ENCODE measurements at regions not wholly inside any gene's neighbourhood (a gene's known extent, or its start where the extent isn't known, plus 50 kb on each side); places are given as distances from the start of the nearest gene placed in this dataset.
"Not testable (repeated sequence)": the region's sequence is repeated elsewhere in the genome, so short reads cannot be mapped to it uniquely, and the experiment has no call there.

DNA sequence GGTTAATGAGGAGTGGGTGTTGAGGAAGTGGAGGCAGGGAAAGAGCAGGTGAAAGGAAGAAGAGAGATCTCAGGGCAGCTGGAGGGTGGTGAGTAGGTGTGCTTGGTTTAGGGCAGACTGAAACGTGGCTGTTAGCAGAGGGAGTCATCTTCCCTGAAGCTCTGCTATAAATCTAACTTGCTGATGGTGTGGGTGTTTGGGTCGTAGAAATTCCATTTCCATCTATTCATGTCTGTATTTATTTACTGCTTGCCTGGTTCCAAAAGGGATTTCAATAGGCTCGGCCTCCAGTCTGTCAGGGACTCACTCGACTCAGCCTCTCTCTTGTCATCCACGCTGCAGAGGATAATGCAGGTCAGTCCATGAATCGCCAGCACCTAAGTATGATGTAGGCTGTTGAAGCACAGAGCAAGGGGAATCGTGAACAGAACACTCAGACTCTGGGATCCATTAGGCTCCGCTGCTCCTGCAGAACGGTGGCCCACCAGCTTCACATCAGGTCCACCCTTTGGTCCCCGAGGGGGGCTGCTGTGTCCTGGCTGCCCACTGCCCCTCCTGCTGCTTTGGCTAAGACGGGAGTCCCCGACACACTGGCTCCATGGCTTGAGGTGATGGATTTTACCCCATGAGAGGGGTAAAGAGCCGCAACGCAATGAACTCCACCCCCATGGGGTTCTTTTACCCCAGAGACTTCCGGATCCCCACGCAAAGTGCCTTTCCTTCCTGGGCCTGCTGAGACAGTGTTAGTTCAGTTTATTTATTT is 156.2 kb downstream of the RHOU start:
- intact Hi-C loops (cut with DNase I; ENCODE audit: low total_unique reads): no loop called here
- no peaks in the 10 kb centered on the region for H3K9me3 ChIP-seq
- H3K36me3 ChIP-seq: no peaks in the 10 kb centered on the region

DNA sequence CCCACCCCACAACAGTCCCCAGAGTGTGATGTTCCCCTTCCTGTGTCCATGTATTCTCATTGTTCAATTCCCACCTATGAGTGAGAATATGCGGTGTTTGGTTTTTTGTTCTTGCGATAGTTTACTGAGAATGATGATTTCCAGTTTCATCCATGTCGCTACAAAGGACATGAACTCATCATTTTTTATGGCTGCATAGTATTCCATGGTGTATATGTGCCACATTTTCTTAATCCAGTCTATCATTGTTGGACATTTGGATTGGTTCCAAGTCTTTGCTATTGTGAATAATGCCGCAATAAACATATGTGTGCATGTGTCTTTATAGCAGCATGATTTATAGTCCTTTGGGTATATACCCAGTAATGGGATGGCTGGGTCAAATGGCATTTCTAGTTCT is 156.9 kb downstream of the RHOU start:
- no CpG with 5 or more reads among the region's 4 CpGs for WGBS, 2 donors (ENCODE audit: low coverage in 1 of 2)
- H3K4me1 ChIP-seq; H3K4me3 ChIP-seq; H3K9me3 ChIP-seq; H3K36me3 ChIP-seq; H3K27ac ChIP-seq; H3K27me3 ChIP-seq; DNase-seq; intact Hi-C loops (cut with DNase I; ENCODE audit: low total_unique reads); in situ Hi-C loops (cut with MboI; ENCODE audit: low pct_ligation_motif_present in 1 of 4, low pct_unique_long_range_greater_than_20kb in 1 of 4, low sequenced_read_pairs in 3 of 4): not testable (repeated sequence)

More for the DNA sequence above, 156.2 kb downstream of the RHOU start:
- Histone ChIP-seq H3K27me3 (no peaks in the 10 kb centered on the region), H3K27ac (no peak overlapping the region), H3K4me1 (no peaks in the 10 kb centered on the region), H3K4me3 (no peak overlapping the region)
- 57 to 85% methylated on average over 3 to 16 of the region's 16 CpGs for WGBS, 2 donors (ENCODE audit: low coverage in 1 of 2)
- in situ Hi-C loops (cut with MboI; ENCODE audit: low pct_ligation_motif_present in 1 of 4, low pct_unique_long_range_greater_than_20kb in 1 of 4, low sequenced_read_pairs in 3 of 4): no loop called here
- no peak for TF ChIP-seq POLR2A (IDR thresholded peaks at IDR 0.05)
- DNase-seq: no peak

DNA sequence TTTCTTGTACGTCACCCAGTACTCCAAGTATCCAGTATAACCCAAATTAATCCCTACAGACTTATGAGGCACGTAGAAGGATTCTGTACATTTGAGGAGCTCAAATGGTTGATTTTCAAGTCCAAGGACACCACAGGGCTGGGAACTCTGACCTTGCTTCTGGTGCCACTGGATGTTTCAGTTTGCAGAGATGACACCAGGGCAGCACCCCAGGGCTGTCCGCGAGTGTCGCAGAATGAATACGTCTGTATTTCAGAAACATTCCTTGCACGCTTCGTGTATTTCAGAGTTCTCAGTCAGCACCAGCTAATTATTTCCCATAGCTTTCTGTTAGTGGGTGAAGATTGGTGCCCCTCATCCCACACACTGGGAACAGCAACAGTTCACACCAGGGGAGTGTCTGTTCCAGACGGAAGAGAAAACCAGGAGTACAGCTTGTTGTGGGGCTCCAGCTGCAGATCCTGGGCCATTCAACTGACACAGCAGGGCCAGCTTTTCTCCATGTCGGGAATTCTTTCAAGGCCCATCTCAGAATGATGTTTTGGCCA is 159.2 kb downstream of the RHOU start:
- no peaks in the 10 kb centered on the region for H3K27me3 ChIP-seq
- WGBS, 2 donors (ENCODE audit: low coverage in 1 of 2): 79 to 94% methylated on average over 8 to 10 of the region's 10 CpGs

DNA sequence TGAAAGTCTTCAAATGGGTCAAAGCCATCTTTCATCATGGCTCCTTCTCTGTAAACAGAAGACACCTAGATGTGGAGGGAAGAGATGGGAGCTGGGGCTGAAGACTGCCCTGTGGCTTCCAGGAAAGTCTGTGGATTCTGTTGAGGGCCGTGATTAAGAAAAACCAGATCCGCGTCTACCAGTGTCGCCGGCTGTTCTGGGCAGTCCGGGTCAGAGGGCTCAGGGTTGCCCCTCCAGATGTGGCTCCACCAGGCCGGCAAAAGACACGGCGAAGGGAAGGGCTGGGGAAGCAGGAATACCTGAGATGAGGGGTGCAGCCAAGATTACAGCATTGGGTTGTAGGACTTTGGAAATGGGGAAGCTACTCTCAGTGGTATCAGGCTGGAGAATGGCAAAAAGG is 162.6 kb downstream of the RHOU start:
- Histone ChIP-seq H3K36me3 (no peaks in the 10 kb centered on the region), H3K4me1 (peaks cover 8 to 36% (median 10%) of the 10 kb centered on the region in 4 donors), H3K27me3 (no peaks in the 10 kb centered on the region), H3K9me3 (no peaks in the 10 kb centered on the region), H3K27ac (no peak overlapping the region), H3K4me3 (no peak overlapping the region)
- no peak for DNase-seq
- WGBS, 2 donors (ENCODE audit: low coverage in 1 of 2): 89 to 95% methylated on average over 4 to 9 of the region's 9 CpGs
- in situ Hi-C loops (cut with MboI; ENCODE audit: low pct_ligation_motif_present in 1 of 4, low pct_unique_long_range_greater_than_20kb in 1 of 4, low sequenced_read_pairs in 3 of 4): no loop called here
- intact Hi-C loops (cut with DNase I; ENCODE audit: low total_unique reads): no loop called here
- TF ChIP-seq POLR2A (IDR thresholded peaks at IDR 0.05): no peak
- TF ChIP-seq POLR2AphosphoS5 (IDR thresholded peaks at IDR 0.05): no peak
- no peak for TF ChIP-seq EP300 (IDR thresholded peaks at IDR 0.05; ENCODE audit: low read depth)
- TF ChIP-seq, protein P1, sequence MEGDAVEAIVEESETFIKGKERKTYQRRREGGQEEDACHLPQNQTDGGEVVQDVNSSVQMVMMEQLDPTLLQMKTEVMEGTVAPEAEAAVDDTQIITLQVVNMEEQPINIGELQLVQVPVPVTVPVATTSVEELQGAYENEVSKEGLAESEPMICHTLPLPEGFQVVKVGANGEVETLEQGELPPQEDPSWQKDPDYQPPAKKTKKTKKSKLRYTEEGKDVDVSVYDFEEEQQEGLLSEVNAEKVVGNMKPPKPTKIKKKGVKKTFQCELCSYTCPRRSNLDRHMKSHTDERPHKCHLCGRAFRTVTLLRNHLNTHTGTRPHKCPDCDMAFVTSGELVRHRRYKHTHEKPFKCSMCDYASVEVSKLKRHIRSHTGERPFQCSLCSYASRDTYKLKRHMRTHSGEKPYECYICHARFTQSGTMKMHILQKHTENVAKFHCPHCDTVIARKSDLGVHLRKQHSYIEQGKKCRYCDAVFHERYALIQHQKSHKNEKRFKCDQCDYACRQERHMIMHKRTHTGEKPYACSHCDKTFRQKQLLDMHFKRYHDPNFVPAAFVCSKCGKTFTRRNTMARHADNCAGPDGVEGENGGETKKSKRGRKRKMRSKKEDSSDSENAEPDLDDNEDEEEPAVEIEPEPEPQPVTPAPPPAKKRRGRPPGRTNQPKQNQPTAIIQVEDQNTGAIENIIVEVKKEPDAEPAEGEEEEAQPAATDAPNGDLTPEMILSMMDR (IDR thresholded peaks at IDR 0.05): no peak

More for the DNA sequence above, 159.2 kb downstream of the RHOU start:
- Histone ChIP-seq H3K36me3 (no peaks in the 10 kb centered on the region), H3K27ac (no peak overlapping the region), H3K4me1 (peaks cover 0 to 2% (median under 1%) of the 10 kb centered on the region in 4 donors), H3K4me3 (no peak overlapping the region), H3K9me3 (no peaks in the 10 kb centered on the region)
- in situ Hi-C loops (cut with MboI; ENCODE audit: low pct_ligation_motif_present in 1 of 4, low pct_unique_long_range_greater_than_20kb in 1 of 4, low sequenced_read_pairs in 3 of 4): no loop called here
- DNase-seq: no peak
- intact Hi-C loops (cut with DNase I; ENCODE audit: low total_unique reads): no loop called here
- TF ChIP-seq POLR2AphosphoS5 (IDR thresholded peaks at IDR 0.05): no peak
- TF ChIP-seq, protein P1 (IDR thresholded peaks at IDR 0.05): no peak
- TF ChIP-seq EP300 (IDR thresholded peaks at IDR 0.05; ENCODE audit: low read depth): no peak
- no peak for TF ChIP-seq POLR2A (IDR thresholded peaks at IDR 0.05)

DNA sequence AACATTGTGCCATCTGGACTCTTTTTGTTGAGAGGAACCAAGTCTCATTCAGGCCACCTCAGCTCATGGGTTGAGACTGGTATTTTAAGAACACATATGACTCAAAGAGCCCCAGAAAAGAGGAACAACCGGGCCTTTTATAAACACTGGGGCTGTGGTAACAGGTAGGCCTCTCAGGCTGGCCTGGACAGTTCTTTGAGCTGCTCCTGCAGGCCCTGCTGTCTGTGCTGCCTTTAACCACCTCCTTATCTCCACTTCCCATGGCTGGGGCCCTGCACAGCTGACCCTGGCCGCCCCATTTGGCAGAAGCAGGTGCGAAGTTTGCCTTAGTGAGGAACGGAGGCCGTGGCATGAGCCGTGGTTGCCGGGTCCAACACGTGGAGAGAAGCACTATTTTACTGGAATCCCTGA is 163.3 kb downstream of the RHOU start:
- no peak for DNase-seq
- in situ Hi-C loops (cut with MboI; ENCODE audit: low pct_ligation_motif_present in 1 of 4, low pct_unique_long_range_greater_than_20kb in 1 of 4, low sequenced_read_pairs in 3 of 4): no loop called here
- Histone ChIP-seq H3K4me1 (peaks cover 15 to 42% (median 16%) of the 10 kb centered on the region in 4 donors), H3K4me3 (no peak overlapping the region), H3K9me3 (no peaks in the 10 kb centered on the region), H3K27me3 (no peaks in the 10 kb centered on the region), H3K36me3 (no peaks in the 10 kb centered on the region), H3K27ac (no peak overlapping the region)
- TF ChIP-seq EP300 (IDR thresholded peaks at IDR 0.05; ENCODE audit: low read depth): no peak
- TF ChIP-seq, protein P1 (IDR thresholded peaks at IDR 0.05): no peak
- no peak for TF ChIP-seq POLR2AphosphoS5 (IDR thresholded peaks at IDR 0.05)
- TF ChIP-seq POLR2A (IDR thresholded peaks at IDR 0.05): no peak
- intact Hi-C loops (cut with DNase I; ENCODE audit: low total_unique reads): no loop called here
- 72% methylated on average over 8 of the region's 8 CpGs; no CpG with 5 or more reads in 1 of the 2 donors for WGBS, 2 donors (ENCODE audit: low coverage in 1 of 2)
